GM06990 (cell line): ENCODE measurements at regions not wholly inside any gene's neighbourhood (a gene's known extent, or its start where the extent isn't known, plus 50 kb on each side); places are given as distances from the start of the nearest gene placed in this dataset.
"Not testable (repeated sequence)": the region's sequence is repeated elsewhere in the genome, so short reads cannot be mapped to it uniquely, and the experiment has no call there.

Experiments used
- DNase-seq: peaks from one replicate; pipeline ENCODE4 v3.0.0-alpha.2; 2011; ENCODE audit not compliant: insufficient read length; ENCODE audit errors: extremely low read depth
- H3K27me3 ChIP-seq: replicated peaks from 2 replicates; pipeline ENCODE4 v1.6.0; 2011; ENCODE audit warnings: low read length; ENCODE audit not compliant: control insufficient read depth, insufficient read depth
- H3K36me3 ChIP-seq: 2 replicates; pipeline ENCODE4 v1.5.1; 2011; ENCODE audit warnings: low read length; ENCODE audit not compliant: control insufficient read depth, insufficient read depth
- H3K4me3 ChIP-seq: replicated peaks from 2 replicates; pipeline ENCODE4 v1.5.1; 2011; ENCODE audit warnings: low read depth, mild to moderate bottlenecking, control low read depth, low read length
- TF ChIP-seq, protein P1 (sequence below): IDR thresholded peaks from 2 replicates; pipeline ENCODE4 v1.5.1; 2011; ENCODE audit warnings: low read length, control low read depth, mild to moderate bottlenecking, inconsistent platforms; ENCODE audit not compliant: insufficient read depth, poor library complexity, severe bottlenecking

- no peaks in the 10 kb centered on the region for H3K36me3 ChIP-seq
- H3K4me3 ChIP-seq, result no peak overlapping the region
- DNase-seq, result no peak
- no peaks in the 10 kb centered on the region for H3K27me3 ChIP-seq
- TF ChIP-seq, protein P1, sequence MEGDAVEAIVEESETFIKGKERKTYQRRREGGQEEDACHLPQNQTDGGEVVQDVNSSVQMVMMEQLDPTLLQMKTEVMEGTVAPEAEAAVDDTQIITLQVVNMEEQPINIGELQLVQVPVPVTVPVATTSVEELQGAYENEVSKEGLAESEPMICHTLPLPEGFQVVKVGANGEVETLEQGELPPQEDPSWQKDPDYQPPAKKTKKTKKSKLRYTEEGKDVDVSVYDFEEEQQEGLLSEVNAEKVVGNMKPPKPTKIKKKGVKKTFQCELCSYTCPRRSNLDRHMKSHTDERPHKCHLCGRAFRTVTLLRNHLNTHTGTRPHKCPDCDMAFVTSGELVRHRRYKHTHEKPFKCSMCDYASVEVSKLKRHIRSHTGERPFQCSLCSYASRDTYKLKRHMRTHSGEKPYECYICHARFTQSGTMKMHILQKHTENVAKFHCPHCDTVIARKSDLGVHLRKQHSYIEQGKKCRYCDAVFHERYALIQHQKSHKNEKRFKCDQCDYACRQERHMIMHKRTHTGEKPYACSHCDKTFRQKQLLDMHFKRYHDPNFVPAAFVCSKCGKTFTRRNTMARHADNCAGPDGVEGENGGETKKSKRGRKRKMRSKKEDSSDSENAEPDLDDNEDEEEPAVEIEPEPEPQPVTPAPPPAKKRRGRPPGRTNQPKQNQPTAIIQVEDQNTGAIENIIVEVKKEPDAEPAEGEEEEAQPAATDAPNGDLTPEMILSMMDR, result no peak
Observed at GRCh38 chr10:30528429-30528786, 94.4 kb downstream of the MAP3K8 start.

GRCh38 chr10:30527623-30528428 is 93.8 kb downstream of the MAP3K8 start:
- TF ChIP-seq, protein P1, result no peak
- Histone ChIP-seq H3K36me3 (no peaks in the 10 kb centered on the region), H3K4me3 (no peak overlapping the region), H3K27me3 (no peaks in the 10 kb centered on the region)
- no peak for DNase-seq

DNA sequence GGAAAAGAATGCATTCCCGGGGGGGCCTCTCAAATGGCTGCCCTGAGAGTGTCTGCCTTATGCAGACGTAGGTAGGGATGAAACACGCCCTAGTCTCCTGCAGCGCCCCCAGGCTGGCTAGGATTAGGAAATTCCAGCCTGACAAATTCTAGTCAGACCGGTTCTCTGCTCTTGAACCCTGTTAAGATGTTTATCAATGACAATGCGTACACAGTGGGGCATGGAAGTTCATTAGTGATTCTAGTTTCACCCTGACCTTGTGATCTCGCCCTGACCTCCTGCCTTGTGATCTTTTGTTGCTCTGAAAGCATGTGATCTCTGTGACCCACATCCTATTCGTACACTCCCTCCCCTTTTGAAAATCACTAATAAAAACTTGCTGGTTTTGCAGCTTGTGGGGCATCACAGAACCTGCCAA is 88.7 kb downstream of the MAP3K8 start:
- H3K4me3 ChIP-seq, DNase-seq: not testable (repeated sequence)

GRCh38 chr10:30518907-30519306 is 84.9 kb downstream of the MAP3K8 start:
- Histone ChIP-seq H3K4me3 (no peak overlapping the region), H3K27me3 (no peaks in the 10 kb centered on the region), H3K36me3 (no peaks in the 10 kb centered on the region)
- no peak for DNase-seq
- TF ChIP-seq, protein P1, result no peak

More for the DNA sequence above, 88.7 kb downstream of the MAP3K8 start:
- not testable (repeated sequence) for H3K27me3 ChIP-seq, H3K36me3 ChIP-seq
